HT-29 (cell line): ENCODE measurements at regions not wholly inside any gene's neighbourhood (a gene's known extent, or its start where the extent isn't known, plus 50 kb on each side); places are given as distances from the start of the nearest gene placed in this dataset.

ENCODE experiments used
- DNase-seq: peaks from one replicate; pipeline ENCODE4 v3.0.0-alpha.2; 2015; ENCODE audit warnings: low spot score

DNA sequence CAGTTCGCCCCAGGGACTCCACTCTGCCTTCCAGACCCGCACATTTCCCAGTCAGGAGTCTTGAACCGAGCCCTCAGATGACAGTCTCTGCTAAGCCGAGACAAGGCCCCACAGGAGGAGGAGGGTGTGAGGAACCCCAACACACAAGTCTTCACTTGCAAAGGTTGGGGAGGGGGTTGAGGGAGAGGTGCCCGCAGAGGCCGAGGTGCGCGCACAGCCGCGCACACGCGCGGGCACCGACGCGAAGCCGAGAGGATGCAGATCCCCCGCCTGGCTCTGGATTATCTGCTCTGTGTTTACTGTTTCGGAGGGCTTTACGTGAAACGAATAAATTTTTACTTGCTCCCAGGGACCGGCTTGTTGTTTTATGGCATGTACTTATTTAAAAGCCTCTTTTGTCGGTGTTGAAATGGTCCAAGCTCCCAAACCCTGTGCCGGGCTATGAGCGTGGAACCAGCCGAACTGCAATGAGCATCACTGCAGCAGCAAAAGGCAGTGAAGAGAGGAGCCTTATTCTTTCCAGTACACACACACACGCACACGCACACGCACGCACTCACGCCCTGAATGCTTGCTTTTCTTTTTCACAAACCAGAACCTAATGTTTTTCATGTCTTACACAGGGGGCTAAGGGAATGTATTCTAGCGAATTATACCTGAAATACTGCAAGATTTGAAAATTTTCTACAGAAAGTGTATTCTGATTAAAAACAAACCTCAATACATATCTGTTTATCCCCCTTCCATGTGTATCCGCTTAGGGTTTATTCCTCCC is 297.7 kb downstream of the PARP8 start:
- DNase-seq: no peak

DNA sequence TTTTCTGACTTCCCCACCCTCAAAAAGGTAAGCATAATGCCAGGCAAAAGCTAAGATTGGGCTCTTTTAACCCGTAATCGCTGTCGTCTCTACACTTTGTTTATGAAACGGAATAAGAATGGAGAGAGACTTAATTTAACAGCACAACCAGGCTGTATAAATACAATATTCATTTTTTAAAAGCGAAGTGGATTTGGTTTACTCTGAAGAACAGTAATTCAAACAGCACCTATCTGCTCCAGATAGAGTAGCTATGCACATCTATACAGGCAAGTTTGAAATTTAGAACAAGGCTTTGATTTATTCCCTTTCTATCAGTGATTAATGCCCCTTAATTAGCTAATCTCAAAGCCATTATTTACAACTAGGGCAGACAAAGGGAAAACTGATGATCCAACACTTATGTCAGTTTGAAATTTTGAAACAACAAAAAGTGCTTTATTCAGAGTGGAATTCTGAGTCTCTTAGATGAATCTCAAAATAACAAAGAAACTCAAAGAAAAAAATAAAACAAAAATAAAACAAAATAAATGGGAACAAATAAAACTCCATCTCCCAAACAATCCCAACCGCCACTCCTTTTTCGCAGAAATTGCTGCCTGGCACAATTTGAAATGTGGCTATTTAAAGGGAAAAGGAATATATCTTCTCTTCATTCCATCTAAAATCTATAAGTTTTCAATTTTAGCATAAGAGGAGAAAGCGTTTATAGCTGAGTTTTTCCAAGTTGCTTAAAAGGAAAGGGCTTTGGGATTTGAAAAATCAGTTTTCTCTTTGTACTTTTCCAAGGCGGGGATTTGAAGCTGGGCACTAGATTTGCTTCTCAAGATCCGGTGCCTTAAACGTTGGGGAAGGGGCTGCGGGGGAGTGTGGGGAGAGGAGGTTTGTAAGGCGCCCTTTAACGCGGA is 298.6 kb downstream of the PARP8 start:
- no peak for DNase-seq

DNA sequence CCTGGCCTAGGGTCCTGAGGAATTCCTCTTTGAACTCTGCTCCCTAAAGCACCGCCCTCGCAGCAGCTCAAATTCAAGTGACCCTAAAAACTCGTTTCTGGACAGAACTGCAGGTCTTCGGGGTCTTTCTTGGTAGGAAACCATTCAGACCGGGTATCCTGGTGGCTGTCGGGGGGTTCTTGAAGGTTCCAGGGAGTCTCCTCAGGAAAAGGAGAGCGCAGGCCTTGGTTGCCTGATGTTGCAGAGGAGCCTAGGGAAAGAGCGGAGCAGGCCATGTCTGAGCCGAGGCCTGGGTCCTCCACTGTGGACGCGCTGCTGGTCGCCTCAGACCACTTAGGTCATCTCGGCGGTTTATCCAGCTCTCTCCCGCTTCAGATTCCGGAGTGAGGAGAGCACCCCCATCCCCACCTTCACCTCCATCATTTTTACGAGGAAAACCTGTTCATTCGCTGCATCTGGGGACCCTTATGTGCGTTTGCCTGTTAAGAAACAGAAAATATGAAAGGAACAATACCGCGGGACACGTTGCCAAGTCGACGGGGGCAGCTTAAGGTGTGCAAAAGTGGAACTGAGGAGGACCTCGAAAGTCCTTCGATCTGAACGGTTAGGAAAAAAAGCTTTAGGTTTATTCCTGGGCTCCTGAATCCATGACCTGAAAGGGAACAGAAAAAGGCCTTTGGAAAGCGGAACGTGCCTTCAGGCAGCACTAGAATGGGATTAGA is 299.4 kb downstream of the PARP8 start:
- no peak for DNase-seq

DNA sequence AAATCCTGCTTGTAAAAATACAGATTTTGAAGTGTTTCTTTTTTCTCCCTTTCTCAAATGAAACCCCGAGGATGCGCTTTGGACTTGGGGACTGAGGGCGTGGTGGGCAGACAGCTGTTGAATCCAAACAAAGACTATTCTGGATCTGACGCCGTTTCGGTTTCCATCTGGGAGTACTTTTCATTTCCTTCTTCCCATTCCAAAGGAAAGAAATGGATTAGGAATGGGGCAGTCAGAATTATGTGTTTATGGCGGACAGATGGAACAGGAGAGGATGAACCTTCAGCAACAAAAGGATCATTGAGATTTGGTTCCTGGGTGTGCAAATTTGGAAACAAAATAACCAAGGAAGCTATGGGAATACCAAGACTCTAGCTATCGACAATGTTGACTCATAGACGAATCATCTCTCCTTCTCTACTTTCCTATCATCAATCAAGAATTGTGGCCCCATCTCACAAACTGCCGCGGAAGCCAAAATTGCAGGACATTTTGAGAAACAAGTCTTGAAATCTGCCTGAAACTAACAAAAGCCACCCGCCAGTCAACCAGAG is 300.6 kb downstream of the PARP8 start:
- DNase-seq: no peak

DNA sequence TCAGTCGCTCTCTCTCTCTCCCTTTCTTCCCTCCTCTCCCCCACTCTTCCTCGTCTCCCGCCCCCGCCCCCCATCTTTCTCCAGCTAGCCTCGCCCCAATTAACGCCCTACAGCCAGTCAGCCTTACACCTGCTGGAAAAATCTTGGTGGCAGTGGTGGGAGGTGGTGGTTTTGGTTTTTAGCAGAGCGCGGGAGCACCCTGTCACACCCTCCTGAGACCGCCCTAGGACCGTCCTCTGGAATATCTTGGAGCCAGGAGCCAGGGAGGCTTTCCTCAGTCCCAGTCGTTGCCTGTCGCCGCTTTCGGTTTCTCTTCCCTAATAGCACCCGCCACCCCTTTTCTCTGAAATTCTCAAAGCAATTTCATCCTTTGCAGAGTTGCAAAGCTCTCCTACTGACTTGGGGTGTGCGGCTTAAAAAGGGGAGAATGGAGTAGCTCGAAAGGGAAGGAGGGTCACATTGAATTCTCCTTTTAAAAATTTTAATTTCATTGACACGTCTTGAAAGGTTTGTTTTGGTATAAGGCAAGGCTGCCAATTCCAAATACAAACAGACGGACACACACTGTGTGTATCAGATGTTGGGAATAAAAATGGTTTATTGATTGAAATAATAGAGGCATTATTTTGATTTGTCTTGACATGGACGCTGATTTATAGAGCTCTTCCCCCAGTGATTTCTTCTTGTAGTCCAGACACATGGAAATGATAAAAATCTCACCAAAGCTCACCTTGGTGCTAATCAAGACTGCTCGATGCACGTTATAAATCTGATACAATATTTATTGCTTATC is 301.3 kb downstream of the PARP8 start:
- DNase-seq: no peak

DNA sequence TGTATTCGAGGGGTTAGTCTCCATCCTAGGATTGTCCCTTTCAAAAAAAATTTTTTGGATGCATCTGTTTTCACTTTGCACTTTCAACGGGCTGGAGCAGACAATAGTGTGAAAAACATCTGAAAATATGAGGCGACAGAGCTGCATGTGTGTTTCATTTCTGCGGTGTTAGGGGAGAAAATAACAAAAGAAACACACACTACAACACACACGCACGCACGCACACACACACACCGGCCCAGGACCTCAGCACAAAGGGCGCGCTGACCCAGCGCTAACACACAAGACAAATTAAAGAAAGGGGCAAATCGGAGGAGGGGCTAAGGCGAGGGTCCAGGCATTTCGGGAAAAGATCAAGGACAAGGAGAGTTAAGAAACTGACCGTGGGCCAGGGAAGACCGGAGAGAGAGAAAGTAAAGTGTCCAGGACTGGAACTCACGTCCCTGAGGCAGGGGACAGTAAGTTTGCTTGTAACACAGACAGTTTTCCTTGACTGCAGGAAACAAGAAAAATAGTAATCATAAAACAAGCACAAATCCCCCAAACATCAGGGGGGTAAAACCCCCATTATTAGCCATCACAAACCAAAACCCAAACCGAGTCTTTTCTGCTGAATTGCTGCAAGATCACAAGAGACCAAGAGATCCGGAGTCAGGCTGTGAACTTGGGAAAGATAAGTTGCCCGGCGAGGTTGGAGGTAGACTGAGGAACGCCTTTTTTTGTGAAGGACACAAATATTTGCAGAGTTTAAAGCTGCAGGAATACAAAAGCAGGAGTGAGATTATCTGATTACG is 302.1 kb downstream of the PARP8 start:
- no peak for DNase-seq

DNA sequence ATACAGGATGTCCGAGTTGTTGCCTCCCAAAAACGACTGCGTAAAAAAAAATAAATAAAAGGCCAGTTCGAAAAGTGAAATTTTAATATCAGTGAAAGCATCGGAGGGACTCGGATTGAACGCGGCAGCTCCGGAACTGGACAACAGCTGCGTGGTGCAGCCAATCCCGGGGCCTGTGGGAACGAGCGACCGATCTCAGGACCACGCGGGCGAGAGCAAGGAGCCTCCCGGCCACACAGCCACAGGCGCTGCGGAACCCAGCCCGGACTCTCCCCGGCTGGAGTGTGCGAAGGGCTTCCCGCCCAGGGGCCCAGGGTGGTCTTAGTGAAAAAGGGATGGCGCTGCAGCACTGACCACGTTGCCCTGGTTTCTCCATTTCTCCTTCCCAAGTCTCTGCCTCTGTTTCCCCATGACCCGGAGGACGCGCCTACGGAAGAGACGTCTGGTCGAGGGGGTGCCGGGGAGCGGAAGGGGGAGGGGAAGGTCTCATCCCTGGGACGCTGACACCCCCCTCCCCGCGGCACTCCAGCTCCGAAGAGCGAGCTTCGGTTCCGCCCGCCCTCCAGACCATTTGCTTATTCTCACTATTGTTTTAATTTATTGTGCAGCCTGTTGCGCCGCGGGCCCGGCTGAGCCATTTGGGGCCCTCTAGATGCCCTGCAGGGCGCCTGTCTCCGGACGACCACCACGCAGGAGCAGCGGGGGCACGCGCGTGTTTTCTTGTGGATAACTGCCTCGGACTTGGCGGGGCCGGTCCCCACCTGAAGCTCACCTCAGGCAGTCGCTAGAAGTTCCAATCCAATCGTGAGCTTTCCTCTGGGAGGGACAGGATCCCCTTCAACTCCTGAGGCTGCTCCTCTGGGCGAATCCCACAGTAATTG is 303.0 kb downstream of the PARP8 start:
- no peak for DNase-seq

DNA sequence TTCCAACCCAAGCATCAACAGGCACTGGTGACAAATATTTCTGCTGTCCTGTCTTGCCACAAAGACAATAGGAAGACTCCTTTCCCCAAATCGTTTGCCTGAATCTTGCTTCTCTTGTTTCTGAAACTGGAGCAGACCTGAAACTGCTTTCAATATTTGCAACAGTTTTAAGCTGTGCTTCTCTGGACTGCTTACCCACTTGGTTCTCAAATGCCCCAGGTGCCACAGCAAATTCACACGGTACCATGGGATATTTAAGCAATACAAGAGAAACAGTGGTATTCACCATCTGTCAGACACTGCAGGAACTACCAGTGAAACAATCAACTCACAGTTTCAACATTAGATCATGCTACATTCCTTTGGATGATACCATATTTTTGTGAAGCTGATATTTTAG is 309.4 kb downstream of the PARP8 start:
- DNase-seq: no peak

DNA sequence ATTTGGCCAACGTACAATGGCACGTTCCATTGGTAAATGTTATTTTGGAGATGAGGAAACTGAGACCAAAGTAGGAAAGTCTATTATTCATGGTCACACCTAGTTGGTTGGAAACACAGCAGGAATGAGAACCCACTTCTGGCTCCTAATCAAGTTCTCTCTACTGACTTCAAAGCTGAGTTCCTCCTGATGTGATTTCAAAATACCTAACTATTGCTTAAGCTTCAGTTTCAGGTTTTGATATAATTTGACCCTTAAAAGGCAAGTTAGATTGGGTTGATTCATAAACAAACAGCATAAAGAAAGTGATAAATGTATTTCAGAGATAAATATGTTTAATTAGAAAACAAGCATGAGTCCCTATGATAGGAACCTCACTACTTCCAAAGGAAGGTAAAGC is 312.5 kb downstream of the PARP8 start:
- no peak for DNase-seq

DNA sequence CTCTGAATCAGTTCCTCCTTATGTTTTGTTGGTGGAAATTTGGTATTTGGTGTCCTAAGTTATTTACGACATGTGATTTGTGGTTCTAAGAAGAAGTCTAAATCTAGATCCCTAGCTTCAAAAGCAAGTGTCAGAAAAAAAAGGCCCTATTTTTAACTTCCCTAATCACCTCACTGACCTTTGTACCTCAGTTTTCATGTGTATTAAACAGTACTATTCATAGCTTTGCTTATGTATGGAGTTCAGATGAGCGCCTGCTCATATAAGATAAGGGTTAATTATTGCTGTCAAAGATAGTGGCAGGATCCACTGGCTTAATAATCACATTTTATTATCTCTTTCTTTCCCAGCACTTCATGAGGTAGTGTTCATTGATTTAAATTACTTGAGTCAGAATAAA is 318.2 kb downstream of the PARP8 start:
- no peak for DNase-seq

DNA sequence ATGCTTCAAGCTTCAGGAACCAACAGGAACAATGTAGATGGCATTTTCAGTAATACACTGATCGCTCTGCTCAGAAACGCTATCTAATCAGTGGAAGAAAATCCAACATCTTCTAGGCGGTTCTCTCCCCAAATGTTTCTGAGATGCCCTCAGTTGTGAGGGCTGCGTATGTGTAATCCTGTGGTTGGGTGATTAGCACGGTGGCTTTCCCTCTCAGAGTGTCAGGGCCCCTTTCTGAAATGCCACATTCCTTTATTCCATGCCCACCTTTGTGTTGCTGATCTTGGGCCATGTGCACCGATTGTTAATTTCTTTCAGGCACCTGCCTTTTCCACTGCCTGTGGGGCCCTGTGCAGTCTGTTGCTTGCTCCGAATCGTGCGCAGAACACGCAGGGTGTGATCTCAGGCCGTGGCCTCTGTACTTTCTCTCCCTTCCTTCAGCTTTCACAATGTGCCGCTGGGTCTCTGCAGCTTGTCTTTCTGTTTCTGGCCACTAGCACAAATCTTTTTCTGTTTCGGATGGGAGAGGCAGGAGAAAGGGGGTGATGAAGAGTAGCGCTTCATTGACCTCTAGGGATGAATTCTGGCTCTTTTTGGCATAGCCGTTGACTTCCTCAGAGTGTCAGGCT is 324.0 kb downstream of the PARP8 start:
- DNase-seq: no peak

DNA sequence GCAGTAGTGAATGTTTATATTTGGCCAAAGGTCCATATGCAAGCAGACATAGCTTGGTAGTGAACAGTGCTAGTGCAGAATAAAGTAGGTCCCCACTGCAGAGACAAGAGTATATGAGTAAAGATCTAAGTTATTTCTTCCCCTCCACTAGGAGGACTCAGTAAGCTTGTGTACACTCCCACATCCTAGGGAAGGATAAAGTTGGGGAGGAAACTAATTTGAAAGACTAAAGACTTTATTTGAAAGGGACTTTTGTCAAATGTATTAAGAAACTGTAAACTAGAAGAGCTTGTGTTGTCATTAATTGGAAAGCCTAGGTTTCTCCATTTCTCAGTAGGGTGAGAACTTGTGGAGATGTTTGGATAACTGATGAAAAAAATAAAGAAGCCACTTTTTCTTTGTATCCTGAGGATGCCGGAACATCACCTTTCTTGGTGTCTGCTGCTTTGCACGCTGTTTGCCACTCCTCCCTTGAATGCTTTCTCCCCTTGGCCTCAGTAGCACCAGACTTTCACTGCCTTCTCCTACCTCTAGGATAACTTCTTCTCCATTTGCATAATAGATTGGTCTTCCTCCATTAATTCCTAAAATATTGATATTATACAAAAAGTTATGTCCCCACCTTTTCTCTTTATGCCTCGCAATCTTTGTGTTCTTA is 329.0 kb downstream of the PARP8 start:
- DNase-seq: peak; percentile 13

DNA sequence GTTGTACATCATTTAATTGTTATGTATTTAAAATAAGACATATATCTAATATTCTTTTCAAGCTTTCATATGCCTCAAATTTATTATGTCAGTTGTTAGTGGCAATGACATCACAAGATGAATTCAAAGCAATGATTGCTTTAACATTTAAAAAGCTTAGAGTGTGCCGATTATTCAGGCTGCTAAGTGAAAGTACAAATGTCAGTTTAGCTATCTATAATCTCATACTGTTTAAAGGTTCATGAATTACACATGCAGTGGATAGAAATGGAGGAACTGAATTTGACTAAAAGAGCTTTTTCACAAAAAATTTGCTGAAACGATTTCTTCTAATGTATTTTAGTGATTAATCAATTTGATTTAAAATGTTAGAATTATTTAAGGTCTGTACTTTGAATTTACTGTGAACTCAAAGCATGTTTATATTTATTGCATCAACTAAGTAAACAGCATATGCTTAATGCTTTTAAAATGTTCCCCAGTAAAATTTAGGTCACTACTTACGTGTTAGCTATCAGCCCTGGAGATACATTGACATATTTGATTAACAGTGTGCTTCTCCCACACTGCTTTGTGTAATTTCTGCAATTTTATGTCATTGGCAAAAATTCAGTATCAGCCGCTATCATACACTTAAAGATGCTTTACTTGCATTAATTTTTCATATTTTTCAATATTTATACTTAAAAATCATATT is 334.9 kb downstream of the PARP8 start:
- DNase-seq: no peak

DNA sequence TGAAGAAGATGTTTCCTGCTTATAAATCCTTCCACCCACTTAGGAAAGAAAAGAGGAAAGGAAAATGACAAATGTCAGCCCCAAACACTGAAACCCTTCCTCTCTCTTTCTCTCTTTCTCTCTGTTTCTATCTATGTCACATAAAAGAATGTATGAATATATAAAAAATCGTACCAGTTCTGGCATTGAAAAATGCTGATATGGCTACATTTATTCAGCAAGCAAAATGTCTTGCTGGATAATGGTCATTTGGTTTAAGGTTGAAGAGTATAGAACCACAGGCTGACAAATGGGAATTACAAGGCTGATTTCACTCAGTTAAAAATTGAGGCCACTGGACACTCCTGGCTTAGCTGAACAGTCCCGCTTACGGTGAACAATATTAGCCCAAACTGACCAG is 335.9 kb downstream of the PARP8 start:
- DNase-seq: no peak

DNA sequence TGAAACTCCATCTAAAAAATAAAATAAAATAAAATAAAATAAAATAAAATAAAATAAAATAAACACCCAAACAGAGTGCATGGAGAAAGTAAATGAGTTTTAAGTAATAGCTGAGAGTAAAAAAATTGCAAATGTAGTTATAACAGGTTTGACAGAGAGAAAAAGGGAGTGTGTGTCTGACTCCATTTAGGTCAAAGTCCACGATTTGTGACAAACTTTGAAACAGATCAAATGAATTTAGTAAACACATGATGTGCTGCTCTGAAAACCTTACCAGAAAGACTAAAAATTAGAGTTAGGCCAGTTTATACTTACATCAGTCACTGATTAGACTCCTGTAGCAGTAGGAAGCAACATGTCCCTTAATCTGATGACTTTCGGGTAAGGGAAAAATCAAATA is 346.6 kb downstream of the PARP8 start:
- DNase-seq: no peak

DNA sequence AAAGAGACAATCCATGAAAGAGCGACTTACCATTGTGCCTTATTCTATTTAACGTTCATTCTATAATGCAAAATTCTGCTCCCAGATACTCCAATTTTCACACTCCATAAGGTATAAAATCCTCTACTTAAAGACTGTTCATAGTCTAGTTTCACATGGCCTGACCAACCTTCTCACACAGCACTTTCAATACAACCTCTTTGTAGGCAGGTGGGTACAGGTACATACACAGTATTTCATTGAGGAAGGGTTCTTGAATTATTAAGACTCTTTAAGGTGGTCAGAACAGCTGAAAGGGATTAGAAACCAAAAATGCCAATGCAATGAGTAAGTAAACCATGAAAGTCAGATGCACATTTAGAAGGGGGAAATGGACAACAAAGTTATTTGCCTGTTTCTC is 352.0 kb downstream of the PARP8 start:
- DNase-seq: no peak

DNA sequence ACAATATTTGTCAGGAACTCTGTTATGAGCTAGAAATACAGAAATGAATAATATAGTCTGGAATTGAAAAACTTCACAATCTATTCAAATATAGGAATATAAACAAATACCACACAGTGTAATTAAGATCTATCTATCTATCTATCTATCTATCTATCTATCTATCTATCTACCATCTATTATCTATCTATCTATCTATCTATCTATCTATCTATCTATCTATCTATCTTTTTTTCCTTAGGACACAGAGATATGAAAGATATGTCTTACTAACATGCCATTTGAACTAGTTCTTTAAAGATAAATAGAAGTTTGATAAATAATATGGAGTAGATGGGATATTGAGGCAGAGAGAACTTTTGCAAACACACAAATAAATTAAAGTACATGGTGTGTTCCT is 357.8 kb downstream of the PARP8 start:
- no peak for DNase-seq

DNA sequence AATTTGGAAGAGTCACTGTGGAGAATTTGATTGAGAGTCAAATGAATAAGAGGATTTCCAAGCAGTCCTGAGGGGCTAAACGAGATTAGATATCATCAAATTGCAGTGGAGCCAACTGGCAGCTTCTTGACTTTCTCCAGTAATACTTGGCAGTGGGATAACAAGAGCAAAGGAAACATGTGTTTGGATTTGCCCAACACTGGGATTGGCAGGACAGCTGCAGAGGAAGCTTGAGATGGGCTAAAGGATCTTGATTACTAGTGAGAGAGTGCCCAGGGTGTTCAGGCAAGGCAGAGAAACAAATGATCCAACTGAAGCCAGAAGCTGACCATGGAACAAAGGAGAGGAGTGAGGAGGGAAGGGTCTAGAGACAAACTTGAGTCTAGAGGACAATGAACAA is 356.0 kb upstream of the ISL1 start:
- DNase-seq: no peak
